Erythroblast (primary cell): ENCODE measurements at regions not wholly inside any gene's neighbourhood (a gene's known extent, or its start where the extent isn't known, plus 50 kb on each side); places are given as distances from the start of the nearest gene placed in this dataset.
"Not testable (repeated sequence)": the region's sequence is repeated elsewhere in the genome, so short reads cannot be mapped to it uniquely, and the experiment has no call there.

Source experiments
- DNase-seq, 2 experiments: peaks; one replicate each; lab custom pipeline; 2025; lab: John Stamatoyannopoulos, UW
- GATA1 ChIP-seq: IDR thresholded peaks from 2 replicates; pipeline ENCODE4 v1.6.1; 2011; ENCODE audit warnings: low read depth, mild to moderate bottlenecking, control low read depth, low read length, moderate library complexity
- POLR2A ChIP-seq: IDR thresholded peaks from 2 replicates; pipeline ENCODE4 v1.6.1; 2011; ENCODE audit warnings: mild to moderate bottlenecking, low read length

GRCh38 chr14:56057767-56058166 is 60.4 kb upstream of the PELI2 start:
- no peak for DNase-seq
- TF ChIP-seq GATA1 (no peak), POLR2A (no peak)

GRCh38 chr14:56059054-56059453 is 59.2 kb upstream of the PELI2 start:
- no peak for TF ChIP-seq POLR2A
- TF ChIP-seq GATA1, result no peak
- DNase-seq, result no peak

GRCh38 chr14:56061051-56061450 is 57.2 kb upstream of the PELI2 start:
- TF ChIP-seq POLR2A (no peak), GATA1 (no peak)

GRCh38 chr14:56063131-56063530 is 55.1 kb upstream of the PELI2 start:
- no peak for DNase-seq
- no peak for TF ChIP-seq GATA1
- no peak for TF ChIP-seq POLR2A

More at GRCh38 chr14:56061051-56061450, 57.2 kb upstream of the PELI2 start:
- DNase-seq, result no peak

- no peak for DNase-seq
- no peak for TF ChIP-seq GATA1
- no peak for TF ChIP-seq POLR2A
These were observed 53.7 kb upstream of the PELI2 start for GRCh38 chr14:56064513-56064912.

GRCh38 chr14:56065199-56065598 is 53.0 kb upstream of the PELI2 start:
- not testable (repeated sequence) for DNase-seq

- TF ChIP-seq POLR2A (no peak), GATA1 (no peak)
- no peak for DNase-seq
These were observed 52.5 kb upstream of the PELI2 start for GRCh38 chr14:56065621-56066290.
